ENCODE measurements at regions not wholly inside any gene's neighbourhood (a gene's known extent, or its start where the extent isn't known, plus 50 kb on each side); places are given as distances from the start of the nearest gene placed in this dataset.

DNA sequence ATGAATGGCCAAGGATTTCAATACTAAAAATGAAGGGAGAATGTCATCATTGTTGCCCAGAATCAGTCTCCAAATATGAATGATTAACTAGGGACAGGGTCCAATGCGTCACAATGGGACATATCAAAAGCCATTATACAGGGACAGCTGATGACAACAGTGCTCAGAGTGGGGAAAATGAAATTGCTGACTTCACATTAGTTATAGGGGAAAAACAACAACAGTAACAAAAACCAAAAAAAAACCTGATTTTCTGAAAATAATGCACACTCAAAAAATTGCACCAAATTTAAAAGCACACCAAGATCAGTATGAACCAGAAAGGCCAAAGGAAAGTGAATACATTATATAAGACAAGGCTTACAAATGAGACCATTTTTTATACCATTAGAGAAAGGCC is 353.2 kb upstream of the SOX5 start:
- TF ChIP-seq, protein P1, sequence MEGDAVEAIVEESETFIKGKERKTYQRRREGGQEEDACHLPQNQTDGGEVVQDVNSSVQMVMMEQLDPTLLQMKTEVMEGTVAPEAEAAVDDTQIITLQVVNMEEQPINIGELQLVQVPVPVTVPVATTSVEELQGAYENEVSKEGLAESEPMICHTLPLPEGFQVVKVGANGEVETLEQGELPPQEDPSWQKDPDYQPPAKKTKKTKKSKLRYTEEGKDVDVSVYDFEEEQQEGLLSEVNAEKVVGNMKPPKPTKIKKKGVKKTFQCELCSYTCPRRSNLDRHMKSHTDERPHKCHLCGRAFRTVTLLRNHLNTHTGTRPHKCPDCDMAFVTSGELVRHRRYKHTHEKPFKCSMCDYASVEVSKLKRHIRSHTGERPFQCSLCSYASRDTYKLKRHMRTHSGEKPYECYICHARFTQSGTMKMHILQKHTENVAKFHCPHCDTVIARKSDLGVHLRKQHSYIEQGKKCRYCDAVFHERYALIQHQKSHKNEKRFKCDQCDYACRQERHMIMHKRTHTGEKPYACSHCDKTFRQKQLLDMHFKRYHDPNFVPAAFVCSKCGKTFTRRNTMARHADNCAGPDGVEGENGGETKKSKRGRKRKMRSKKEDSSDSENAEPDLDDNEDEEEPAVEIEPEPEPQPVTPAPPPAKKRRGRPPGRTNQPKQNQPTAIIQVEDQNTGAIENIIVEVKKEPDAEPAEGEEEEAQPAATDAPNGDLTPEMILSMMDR (conservative IDR thresholded peaks at IDR 0.05): no peak
- no peak overlapping the region for H3K4me3 Mint-ChIP-seq
- no peak overlapping the region for H3K27ac Mint-ChIP-seq (ENCODE audit: unreplicated experiment)
- no peaks in the 10 kb centered on the region for H3K9me3 Mint-ChIP-seq
- peaks cover 3% of the 10 kb centered on the region for H3K36me3 Mint-ChIP-seq (ENCODE audit: low read depth)
- H3K27me3 Mint-ChIP-seq (ENCODE audit: low read depth): no peaks in the 10 kb centered on the region
- no peak for DNase-seq (ENCODE audit: low read depth, low spot score)
- peaks cover 17% of the 10 kb centered on the region for H3K4me1 Mint-ChIP-seq

DNA sequence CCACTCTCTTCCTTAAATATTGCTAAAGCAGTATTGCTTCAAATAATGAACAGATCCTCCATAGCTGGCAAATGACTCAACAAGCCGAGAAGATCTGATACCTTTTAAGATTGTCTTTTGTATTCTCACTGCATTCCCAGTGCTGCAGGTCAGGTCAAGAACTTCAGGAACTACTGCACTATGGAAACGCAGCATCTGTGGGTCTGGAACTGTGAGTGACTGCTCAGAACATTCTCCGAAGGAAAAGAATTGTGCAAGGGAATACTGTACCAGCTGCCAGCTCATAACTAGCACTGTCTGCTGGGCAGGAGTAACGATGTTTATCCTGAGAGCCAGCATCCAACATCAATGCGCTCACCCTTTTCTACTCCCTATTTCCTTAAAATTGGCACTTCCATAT is 348.0 kb upstream of the SOX5 start:
- DNase-seq (ENCODE audit: low read depth, low spot score): no peak
- Mint-ChIP-seq H3K27ac (ENCODE audit: unreplicated experiment) (no peak overlapping the region), H3K9me3 (no peaks in the 10 kb centered on the region), H3K27me3 (ENCODE audit: low read depth) (no peaks in the 10 kb centered on the region), H3K4me1 (peaks cover 16% of the 10 kb centered on the region), H3K4me3 (no peak overlapping the region), H3K36me3 (ENCODE audit: low read depth) (no peaks in the 10 kb centered on the region)
- TF ChIP-seq, protein P1 (conservative IDR thresholded peaks at IDR 0.05): no peak

DNA sequence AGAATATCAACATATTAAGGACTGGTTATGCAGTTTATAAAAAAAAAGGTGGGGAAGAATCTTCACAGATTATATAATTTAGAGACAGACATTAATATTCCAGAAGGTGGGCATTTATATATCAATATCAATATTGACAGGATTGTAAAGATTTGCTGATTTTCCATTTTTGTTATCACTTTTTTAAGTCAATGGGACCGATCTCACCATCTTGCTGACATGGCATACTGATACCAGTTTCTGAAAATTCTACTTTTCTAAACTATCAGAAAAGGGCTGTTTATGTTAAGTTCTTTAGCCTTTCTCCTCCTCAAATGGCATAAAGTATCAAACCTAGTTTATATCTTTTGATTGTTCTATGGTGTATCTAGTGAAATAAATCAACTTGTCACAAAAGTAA is 344.1 kb upstream of the SOX5 start:
- Mint-ChIP-seq H3K36me3 (ENCODE audit: low read depth) (no peaks in the 10 kb centered on the region), H3K9me3 (no peaks in the 10 kb centered on the region), H3K4me3 (no peak overlapping the region), H3K27me3 (ENCODE audit: low read depth) (no peaks in the 10 kb centered on the region), H3K4me1 (peaks cover 13% of the 10 kb centered on the region), H3K27ac (ENCODE audit: unreplicated experiment) (no peak overlapping the region)
- TF ChIP-seq, protein P1 (conservative IDR thresholded peaks at IDR 0.05): no peak
- no peak for DNase-seq (ENCODE audit: low read depth, low spot score)

DNA sequence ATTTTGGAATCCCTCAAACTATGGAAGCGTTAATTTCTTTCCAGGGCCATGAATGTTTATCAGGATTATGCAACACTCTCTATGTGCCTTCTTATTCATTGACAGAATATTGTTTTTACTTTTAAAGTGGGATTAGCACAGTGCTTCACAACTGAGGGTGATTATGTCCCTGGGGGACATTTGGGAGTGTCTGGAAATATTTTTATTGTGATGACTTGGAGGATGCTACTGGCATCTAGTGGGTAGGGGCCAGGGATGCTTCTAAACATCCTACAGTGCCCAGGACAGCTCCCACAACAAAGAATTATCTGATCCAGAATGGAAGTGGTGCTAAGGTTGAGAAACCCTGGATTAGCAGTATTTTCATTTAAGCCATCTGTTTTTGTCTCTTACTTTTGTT is 338.5 kb upstream of the SOX5 start:
- no peaks in the 10 kb centered on the region for H3K27me3 Mint-ChIP-seq (ENCODE audit: low read depth)
- no peaks in the 10 kb centered on the region for H3K9me3 Mint-ChIP-seq
- no peak for DNase-seq (ENCODE audit: low read depth, low spot score)
- H3K36me3 Mint-ChIP-seq (ENCODE audit: low read depth): no peaks in the 10 kb centered on the region
- H3K4me1 Mint-ChIP-seq: peaks cover 34% of the 10 kb centered on the region
- no peak overlapping the region for H3K27ac Mint-ChIP-seq (ENCODE audit: unreplicated experiment)
- no peak overlapping the region for H3K4me3 Mint-ChIP-seq
- TF ChIP-seq, protein P1 (conservative IDR thresholded peaks at IDR 0.05): no peak

DNA sequence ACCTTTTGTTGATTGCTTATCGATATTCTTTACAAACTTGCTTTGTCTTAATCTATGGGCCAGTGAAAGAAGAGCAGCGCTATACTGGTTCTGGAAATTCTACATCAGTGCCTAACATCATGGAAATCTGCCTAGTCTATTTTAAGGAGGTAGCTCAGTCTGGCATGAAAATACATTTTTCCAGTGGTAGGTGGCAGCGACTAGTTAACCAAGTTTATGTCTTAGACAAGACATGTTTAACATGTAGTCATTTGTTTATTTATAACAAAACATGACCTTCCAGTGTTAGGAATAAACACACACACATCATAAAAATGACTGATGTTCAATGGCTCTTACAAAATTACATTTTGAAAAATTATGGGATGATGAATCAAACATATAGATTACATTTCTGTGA is 336.0 kb upstream of the SOX5 start:
- Mint-ChIP-seq H3K9me3 (no peaks in the 10 kb centered on the region), H3K27me3 (ENCODE audit: low read depth) (no peaks in the 10 kb centered on the region), H3K36me3 (ENCODE audit: low read depth) (no peaks in the 10 kb centered on the region), H3K27ac (ENCODE audit: unreplicated experiment) (no peak overlapping the region), H3K4me1 (peaks cover 49% of the 10 kb centered on the region), H3K4me3 (no peak overlapping the region)
- no peak for DNase-seq (ENCODE audit: low read depth, low spot score)
- TF ChIP-seq, protein P1 (conservative IDR thresholded peaks at IDR 0.05): no peak

DNA sequence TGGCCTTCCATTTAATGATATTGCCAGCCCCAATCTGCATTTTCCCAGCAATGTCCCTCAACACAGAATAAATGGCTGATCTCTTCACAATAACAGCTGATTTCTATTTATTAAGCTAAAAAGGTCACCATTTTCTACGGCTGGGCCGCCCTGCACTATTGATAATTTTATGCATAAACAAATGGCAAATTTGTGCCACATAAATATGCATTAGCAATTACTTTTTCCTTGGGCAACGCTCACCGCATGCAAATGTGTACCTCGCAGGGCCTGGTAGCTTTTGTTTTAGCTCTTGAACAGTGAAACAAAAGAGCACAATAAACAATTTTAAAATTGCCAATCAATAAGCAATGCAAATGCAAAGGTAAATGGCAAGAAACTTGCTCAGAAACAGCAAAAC is 331.9 kb upstream of the SOX5 start:
- no peaks in the 10 kb centered on the region for H3K27me3 Mint-ChIP-seq (ENCODE audit: low read depth)
- no peaks in the 10 kb centered on the region for H3K36me3 Mint-ChIP-seq (ENCODE audit: low read depth)
- H3K9me3 Mint-ChIP-seq: no peaks in the 10 kb centered on the region
- TF ChIP-seq, protein P1 (conservative IDR thresholded peaks at IDR 0.05): no peak
- H3K4me3 Mint-ChIP-seq: no peak overlapping the region
- H3K4me1 Mint-ChIP-seq: peaks cover 39% of the 10 kb centered on the region
- no peak for DNase-seq (ENCODE audit: low read depth, low spot score)
- no peak overlapping the region for H3K27ac Mint-ChIP-seq (ENCODE audit: unreplicated experiment)
